Islet precursor cell (in vitro differentiated cells): ENCODE measurements at regions not wholly inside any gene's neighbourhood (a gene's known extent, or its start where the extent isn't known, plus 50 kb on each side); places are given as distances from the start of the nearest gene placed in this dataset.
"Not testable (repeated sequence)": the region's sequence is repeated elsewhere in the genome, so short reads cannot be mapped to it uniquely, and the experiment has no call there.

Experiments used
- DNase-seq: peaks from one replicate; pipeline ENCODE4 v3.0.0-alpha.2; 2018

DNA sequence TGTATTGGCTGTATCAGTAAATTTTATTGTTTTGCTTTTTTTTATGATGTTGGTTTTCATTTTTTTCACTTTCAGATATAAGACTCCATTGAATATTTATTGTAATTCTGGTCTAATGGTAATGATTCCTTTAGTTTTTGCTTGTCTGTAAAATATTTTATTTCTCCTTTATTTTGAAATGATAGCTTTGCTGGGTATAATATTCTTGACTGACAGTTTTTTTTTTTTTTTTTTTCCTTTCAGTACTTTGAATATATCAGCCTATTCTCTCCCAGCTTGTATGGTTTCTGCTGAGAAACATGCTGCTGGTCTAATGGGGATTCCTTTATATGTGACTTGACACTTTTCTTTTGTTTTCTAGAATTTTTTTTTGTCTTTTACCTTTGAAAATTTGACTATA lies 195.1 kb upstream of the SLC38A2 start:
- no peak for DNase-seq

DNA sequence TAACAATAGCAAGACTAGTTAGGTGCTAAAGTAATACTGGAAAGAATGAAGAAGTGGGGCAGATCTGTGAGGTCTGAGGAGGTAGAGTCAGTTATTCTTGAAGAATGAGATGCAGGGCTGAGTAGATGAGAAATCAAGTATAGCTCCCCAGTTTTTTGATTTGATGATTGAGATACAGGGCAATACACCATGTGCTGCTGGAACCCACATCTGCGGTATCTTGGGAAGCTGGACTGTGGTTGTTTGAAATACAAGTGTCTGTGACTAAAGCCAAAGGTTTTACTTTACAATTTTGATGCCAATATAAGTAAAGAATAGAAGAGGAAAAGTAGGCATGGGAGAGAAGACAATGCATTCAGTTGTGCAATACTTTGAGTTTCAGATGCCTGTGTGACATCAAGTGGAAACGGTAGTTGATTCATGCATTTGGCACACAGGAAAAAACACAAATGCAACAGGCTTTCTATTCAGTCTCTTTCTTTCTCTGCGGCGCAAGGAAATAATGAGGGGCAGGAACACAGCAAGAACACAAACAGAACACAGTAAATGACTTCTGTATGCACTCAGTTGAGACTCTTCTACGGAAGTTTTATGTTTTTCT lies 190.2 kb upstream of the SLC38A2 start:
- DNase-seq = no peak

GRCh38 chr12:46561769-46562624 lies 189.4 kb upstream of the SLC38A2 start:
- DNase-seq = not testable (repeated sequence)

GRCh38 chr12:46560874-46561273 lies 188.3 kb upstream of the SLC38A2 start:
- no peak for DNase-seq

- DNase-seq = no peak
Measured at GRCh38 chr12:46560089-46560488, 187.5 kb upstream of the SLC38A2 start.

DNA sequence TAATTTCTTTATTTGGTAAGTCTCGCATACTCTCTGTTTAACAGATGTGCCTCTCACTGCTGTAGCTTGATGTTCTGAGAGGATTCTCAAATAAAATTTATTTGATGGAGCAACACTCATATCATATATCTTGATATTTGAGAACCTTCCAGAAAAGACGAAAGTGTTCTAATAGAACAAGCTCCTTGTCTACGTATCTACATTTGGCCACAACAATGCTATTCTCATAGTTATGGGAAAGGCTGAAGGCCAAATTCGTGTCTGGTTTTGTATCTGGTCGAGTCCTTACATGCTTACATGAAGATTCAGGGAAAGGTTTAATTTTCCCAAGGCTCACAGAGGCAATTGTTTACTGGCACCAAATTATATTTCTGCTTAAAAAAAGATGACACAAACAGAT lies 186.7 kb upstream of the SLC38A2 start:
- DNase-seq = no peak

GRCh38 chr12:46558677-46559076 lies 186.1 kb upstream of the SLC38A2 start:
- DNase-seq = no peak

DNA sequence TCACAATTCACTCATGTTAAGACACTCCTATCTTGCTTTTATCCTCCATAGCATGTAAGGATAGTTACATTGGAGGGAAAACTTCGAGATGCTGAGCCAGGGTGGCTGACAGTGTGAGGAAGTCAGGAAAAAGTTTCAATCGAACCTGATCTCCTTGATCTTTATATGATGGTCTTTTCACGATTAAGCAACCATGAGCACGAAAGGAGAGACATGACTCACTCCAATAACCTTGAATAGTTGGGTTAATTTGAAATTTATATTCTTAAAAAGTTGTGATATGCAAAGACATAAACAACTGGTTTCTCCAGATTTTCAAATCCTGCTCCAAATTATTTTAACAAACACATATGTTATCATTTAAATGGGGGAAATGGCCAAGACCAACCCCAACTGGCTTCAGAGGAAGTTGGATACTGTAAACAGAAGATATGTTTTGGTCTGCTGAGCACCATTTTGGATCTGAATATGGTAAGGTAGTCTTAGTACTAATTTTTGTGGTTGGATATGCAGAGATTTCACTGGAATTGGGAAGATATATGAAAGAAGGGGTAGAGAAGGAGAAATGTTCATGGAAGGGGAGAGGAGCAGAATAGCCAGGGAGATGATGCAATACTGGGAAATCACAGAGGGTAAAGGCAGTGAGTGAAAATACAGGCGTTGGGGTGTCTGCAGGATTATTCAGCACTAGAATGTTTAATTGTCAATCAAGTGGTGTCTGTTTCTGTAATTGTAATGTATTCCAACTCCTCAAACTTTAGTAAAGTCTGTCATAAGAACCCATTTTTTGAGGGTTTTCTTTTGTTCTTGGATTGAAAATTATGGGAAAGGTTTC lies 185.2 kb upstream of the SLC38A2 start:
- no peak for DNase-seq

DNA sequence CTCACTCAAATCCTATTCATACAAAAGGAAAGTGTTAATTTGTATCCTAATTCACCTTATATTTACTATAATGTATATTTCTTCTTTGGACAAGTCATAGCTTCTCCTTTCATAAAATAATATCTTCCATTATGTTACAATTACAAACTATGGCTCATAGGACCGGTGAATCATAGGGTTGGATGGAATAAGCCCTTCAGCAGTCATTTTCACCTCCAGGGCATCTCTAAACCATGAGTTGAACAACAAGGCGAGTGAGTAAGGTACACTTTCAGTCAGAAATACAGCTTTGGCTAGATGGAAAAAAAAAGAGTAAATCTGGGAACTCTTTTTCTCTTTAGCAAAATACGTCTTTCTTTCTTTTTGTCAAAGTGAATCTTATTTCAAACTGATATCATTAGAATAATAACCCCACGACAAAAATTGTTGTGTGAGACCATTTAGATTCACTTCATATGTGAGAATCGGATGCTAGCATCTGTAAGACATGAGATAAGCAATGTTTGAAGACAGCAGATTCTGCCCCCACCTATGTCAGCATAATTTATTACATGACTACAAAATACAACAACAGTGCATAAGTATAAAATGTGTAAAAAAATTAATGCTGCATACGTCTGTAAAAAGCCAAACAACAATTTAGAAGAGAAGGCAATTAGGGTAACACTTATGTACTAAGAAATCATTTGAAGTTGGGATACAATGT lies 184.4 kb upstream of the SLC38A2 start:
- DNase-seq = no peak

GRCh38 chr12:46556105-46556559 lies 183.6 kb upstream of the SLC38A2 start:
- no peak for DNase-seq

- DNase-seq = no peak
Measured at GRCh38 chr12:46555406-46555852, 182.9 kb upstream of the SLC38A2 start.

DNA sequence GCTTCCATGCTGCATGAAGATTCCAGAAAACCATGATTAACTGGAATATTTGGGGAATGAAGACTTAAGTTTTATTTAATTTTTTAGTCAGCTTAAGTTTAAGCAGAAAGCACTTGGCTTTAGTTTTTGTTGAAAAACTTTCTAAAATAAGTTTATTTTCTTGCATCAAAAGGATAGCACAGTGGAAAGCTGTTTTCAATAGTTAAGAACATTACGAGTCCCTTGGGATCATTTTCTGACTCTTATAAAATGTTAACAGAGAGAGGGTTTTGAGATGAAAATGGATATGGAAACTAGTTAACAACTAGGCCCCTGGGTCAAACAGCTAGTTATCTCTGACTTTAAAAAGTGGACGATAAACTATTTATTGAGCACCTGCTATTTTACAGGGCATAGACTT lies 181.9 kb upstream of the SLC38A2 start:
- DNase-seq = no peak

GRCh38 chr12:46553911-46554310 lies 181.3 kb upstream of the SLC38A2 start:
- DNase-seq = no peak

DNA sequence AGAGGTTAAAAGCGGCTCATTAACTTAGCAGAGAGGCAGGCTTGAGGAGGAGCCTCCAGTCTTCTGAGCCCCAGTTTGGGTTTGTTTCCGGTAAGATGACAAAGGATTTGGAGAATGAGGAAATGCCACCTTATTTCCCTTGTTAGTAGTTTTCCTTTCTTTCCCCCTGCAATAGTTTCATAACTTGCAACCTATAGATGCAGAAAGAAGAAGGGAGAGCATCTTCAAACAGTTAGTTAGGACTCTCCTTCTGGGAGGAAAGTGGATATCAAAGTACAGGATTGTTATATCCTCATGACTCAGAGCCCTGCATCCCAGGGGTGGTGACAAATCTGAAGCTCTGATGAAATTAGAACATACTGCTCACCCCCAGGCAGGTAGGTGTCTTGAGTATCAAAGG lies 180.7 kb upstream of the SLC38A2 start:
- DNase-seq = no peak

GRCh38 chr12:46550266-46550879 lies 177.8 kb upstream of the SLC38A2 start:
- DNase-seq = no peak

GRCh38 chr12:46549527-46550265 lies 177.1 kb upstream of the SLC38A2 start:
- no peak for DNase-seq

DNA sequence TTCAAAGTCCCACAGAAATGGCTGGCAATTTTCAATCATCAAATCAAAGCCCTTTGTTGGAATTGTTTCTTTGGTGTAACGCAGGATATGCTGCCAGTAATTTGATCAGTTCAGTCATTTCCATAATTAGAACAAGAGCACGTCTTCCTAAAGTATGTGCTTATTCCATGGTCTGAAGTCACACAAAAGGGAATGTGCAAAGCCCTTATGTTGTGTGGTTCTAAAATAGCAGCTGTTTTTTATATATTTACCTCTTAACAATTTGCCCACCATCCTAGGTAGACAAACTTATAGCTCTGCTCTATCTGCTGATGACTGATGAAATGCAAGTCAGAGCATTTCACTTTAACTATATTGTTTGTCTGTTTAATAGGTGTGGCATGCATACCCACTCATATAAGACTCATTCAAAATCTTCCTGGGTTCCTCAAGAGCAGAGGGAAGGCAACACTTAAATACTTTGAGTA lies 176.1 kb upstream of the SLC38A2 start:
- DNase-seq = no peak

DNA sequence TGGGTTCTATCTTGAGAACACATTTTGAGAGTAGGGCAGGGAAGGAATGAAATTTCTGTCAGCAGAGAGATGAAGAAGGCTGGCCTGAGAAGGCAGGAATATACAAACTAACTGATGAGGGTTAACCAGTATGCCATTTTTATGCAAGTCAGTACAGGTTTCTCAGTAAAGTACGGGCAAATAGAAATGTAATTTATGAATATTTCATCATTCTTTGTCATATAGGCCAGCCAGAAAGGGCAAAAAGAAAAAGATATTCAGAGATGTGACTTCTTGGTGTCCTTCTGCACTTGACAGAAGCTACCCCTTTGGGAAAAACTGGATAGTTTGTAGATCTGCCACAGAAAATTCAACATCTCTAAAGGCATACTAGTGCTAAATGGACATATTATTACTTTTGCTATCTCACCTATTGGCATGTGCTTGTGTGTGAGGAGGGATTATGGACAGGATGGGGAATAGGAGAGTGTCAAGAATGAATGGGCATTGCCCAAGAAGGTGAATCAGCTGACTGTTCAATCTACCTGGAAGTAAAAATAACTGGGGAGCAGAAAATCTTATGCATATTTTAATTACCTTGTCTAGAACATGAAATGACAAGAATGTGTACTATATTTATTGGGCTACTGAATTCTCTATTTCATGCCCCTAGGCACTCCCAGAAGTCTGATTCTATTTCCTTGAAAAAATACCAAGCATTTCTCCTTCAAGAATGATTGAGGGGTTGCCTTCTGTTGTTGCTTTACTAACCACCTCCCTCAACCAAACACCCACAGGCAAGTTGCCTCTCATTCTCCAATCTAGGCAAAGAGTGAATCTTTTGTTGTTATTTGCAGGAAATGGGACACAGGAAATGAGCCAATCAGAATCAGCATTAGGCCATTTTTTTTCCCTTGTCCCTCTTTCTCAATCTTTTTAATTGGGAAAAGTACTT lies 175.1 kb upstream of the SLC38A2 start:
- no peak for DNase-seq

- DNase-seq = no peak
Measured at GRCh38 chr12:46546634-46547273, 174.2 kb upstream of the SLC38A2 start.

DNA sequence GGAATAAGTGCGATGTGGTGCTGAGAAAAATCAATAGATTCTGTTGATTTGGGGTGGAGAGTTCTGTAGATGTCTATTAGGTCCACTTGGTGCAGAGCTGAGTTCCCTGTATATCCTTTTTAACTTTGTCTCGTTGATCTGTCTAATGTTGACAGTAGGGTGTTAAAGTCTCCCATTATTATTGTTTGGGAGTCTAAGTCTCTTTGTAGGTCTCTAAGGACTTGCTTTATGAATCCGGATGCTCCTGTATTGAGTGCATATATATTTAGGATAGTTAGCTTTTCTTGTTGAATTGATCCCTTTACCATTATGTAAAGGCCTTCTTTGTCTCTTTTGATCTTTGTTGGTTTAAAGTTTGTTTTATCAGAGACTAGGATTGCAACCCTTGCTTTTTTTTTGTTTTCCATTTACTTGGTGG lies 170.8 kb upstream of the SLC38A2 start:
- DNase-seq = not testable (repeated sequence)
